Stimulated activated CD8-positive, alpha-beta memory T cell treated with anti-CD3 and anti-CD28 coated beads, Interleukin-2, amount 100 ng/mL, for 48 hours (primary cell): ENCODE measurements at regions not wholly inside any gene's neighbourhood (a gene's known extent, or its start where the extent isn't known, plus 50 kb on each side); places are given as distances from the start of the nearest gene placed in this dataset.

Experiments used
- DNase-seq, 2 donors: peaks; one replicate each; pipeline ENCODE4 v3.0.0-alpha.2; 2020; ENCODE audit warnings: low read depth in 2 of 2

DNA sequence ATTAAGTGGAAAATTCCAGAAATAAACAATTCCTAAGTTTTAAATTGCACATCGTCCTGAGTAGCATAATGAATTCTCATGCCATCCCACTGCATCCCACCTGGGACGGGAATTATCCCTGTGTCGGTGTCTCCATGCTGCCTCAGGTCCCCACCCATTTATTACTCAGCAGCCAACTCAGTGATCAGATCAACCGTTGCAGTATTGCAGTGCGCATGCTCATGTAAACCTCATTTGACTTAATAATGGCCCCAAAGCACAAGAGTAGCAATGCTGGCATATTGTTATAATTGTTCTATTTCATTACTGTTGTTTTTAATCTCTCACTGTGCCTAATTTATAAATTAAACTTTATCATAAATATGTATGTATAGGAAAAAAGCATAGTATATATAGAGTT, 214.4 kb downstream of the METTL4 start:
- DNase-seq, result no peak

DNA sequence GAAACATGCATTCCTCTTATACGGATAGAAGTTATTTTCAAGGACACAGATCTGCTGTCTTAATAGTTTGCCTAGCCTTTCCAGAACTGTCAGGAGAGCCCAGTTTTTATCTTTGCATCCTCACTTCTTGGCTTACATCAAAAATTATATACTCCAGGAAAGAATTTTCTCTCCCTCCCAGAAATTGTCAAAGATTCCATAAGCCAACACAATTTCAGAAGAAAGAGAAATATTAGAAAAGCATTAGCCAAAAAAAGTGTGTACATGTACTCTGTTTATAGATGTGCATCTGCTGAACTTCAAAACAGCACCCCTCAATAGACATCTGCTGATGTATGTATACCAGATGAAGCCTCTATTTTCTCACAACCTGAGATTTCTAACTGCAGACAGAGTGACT, 210.4 kb downstream of the METTL4 start:
- DNase-seq, result no peak

DNA sequence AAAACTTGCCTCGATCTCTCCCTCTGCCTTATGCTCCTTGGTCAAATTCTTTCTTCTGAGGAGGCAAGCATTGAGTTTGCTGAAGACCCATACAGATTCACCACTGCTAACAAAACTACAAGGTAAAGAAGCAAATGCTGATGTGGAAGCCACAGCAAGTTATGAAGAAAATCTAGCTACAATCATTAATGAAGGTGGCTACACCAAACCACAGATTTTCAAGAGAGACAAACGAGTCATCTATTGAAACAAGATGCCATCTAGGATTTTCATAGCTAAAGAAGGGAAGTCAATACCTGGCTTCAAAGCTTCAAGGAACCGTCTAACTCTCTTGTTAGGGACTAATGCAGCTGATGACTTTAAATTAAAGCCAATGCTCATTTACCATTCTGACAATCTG, 203.2 kb downstream of the METTL4 start:
- no peak for DNase-seq

DNA sequence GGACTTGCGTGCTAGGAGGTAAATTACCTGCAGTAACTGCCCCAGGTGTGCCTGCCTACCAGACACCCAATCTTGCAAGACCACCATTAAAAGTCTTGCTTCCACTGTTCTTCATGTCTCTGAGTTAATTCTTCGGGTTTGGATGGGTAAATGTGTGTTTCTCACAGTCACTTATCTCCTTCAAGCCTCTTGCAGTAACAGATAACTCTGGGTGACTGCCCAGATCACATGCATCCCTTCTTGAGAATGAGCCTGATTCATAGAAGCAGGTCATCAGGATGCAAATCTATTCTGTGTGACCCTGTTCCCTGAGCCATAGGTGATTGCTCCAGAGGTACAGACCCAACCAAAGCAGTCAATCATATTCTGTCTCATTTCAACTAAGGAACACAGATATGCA, 194.6 kb downstream of the METTL4 start:
- no peak for DNase-seq

DNA sequence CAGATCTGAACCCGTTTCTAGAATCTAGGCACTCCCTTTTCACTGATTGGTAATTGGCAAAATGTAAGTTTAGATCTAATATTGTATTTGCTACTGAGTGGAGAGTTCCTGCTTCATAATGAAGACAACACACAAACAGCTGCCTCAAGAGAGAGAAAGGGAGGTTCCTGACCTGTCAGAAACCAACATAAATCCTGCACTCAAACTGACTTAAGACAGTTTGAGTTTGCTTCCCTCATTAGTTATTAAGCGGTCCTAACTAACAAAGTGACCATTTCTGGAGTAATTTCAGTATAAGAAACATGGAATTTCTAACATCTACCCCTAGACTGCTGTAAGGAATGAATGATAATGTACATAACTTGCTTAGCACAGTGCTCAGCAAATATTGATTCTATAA, 191.2 kb downstream of the METTL4 start:
- DNase-seq, result no peak

DNA sequence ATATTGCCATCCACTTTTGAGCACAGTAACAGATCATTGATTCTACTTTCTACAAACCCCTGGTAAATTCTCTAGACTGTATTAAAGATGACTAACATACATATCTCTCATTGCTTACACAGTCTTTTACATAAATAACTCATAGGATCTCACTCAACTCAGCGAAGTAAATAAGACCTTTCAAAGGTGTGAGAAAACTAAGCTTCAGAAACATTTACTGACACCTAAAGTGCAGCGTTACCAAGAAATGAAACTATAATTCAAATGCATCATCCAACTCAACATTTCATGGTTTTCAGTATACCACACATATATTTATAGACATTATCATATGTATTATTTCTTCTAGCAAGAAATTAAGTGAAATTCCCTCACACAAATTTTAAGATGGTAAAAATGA, 189.8 kb downstream of the METTL4 start:
- no peak for DNase-seq

DNA sequence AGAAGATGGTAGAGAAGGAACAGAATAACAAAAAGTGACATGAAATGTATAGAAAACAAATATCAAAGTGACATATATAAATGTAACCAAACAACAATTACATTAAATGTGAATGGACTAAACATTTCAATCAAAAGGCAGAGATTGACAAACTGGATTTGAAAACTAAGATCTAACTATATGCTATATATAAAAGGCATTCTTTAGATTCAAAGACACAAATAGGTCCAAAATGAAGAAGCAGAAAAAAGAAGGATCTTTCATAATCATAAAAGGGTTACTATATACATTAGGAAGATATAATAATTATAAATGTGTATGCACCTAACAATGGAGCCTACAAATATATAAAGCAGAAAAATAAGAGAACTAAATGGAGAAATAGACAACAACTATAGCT, 183.7 kb downstream of the METTL4 start:
- no peak for DNase-seq

DNA sequence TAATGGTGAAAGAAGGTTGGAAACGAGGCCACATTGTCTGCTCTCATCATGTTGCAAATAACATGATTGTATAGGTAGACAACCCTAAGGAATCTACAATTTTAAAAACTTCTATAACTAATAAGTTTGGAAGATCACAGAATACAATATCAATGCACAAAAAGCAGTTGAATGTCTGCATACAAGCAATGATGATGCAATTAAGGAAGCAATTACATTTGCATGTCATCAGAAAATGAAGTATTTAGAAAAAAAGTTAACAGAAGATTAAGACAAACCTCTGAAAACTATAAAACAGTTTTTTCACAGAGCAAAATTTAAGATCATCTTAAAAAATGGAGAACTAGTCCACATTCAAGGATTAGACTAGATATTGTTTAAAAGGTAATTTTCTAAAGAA, 181.1 kb downstream of the METTL4 start:
- DNase-seq, result no peak

DNA sequence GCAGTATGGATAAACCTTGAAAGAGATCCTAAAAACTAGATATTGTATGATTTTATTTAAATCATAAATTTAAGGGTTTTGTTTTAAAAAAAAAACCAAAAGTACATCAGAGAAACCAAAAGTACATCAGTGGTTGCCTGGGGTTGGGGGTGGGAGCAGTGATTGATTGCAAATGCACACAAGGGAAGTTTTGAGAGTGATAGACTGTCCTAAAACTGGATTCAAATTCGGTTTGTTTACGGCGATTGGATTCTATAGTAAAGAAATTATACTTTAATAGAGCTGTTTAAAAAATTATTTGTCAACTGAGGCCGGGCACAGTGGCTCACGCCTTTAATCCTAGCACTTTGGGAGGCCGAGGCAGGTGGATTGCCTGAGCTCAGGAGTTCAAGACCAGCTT, 179.8 kb downstream of the METTL4 start:
- DNase-seq, result no peak

DNA sequence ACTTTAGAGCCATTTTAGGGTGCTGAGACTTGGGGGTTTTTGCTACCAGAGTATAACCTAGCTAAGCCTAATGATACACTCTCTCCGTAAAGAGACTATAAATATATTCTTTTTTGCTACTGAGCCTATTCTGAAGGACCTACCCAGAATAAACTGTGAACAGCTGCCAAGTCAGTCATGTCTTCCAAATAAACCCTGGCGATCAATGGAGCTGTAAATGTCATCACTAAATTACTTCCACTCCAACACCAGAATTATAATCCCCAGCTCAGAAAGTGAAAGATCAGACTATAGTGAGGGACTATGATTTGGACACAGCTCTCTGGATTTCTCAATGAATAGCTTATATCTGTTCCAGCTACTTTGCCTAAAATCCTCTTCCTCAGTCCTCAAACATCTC, 178.9 kb downstream of the METTL4 start:
- DNase-seq, result no peak

DNA sequence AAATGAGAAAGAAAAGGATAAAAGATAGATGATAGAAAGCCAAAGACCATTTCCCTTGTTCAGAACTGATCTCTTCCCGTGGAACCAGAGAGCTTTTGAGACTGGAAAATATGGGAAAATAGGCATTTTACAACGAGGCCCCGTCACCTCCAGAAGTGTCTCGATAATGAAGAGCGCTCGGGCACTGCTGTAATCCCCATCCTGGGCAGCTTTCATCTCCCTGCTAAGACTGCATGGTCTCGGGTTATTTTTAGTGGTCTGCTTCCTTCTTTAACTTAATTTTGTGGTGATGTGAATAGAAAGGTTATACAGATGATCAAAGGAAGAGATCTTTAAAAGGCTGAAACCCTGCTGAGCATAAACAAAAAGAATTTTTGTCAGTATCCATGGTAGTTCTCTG, 176.6 kb downstream of the METTL4 start:
- DNase-seq, result no peak

DNA sequence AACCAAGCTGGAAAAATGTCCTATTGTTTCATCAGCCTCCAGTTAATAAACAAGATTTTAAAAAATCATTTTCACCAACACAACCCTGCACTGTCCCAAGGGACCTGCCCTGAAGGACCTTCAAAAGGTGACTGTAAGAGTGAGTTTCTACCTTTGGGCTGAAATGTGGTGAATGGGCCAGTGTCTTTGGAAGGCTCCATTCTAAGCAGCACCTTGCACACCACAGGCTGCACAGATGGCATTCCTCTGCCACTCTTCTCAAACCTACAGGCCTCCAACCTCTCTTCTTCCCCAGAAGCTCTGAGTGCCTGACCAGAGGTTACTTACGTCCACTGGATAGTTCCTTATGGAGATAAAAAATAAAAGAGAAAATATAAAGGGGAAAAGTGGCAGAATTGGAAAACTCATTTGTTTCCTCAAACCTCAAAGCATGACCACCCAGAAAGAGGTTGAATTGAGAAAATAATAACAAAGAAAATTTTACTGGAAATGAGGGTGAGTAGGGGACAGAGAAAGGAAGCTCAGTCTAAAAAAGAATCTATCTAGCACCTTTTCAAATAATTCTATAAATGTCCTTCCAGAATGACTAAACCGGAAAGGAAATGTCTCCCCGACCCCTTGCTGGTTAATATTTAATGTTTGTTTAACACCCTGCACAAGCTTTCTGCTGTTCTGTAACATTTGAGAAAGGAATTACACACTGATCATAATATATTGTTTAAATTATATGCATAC, 175.7 kb downstream of the METTL4 start:
- no peak for DNase-seq

DNA sequence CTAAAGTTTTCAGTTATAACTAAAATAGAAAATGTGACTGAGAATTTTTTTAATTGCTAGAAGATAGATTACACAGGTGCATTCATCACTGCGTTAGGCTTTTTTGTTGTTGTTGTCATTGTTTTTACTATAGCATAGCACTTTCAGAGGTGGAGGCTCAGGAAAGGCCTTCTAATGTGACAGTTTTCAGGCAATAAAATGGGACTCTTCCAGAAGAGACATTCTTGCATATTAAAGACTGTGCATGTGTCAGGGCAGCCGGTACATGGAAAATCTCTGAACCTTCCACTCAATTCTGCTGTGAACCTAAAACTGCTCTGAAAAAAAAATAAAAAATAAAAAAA, 175.2 kb downstream of the METTL4 start:
- DNase-seq, result no peak

DNA sequence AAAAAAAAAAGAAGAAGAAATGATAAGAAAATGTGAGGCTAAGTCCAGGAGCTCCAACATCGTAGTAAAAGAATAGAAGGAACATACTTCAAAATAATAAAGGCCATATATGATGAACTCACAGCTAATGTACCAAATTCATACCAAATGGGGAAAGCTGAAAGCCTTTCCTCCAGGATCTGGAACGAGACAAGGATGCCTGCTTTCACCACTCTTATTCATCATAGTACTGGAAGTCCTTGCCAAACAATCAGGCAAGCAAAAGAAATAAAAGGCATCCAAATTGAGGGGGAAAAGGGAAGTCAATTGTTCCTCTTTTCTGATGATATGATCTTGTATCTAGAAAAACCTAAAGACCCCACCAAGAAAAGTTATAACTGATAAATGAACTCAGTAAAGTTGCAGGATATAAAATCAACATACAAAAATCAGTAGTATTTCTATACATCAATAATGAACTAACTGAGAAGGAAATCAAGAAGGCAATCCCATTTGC, 170.6 kb downstream of the METTL4 start:
- no peak for DNase-seq

DNA sequence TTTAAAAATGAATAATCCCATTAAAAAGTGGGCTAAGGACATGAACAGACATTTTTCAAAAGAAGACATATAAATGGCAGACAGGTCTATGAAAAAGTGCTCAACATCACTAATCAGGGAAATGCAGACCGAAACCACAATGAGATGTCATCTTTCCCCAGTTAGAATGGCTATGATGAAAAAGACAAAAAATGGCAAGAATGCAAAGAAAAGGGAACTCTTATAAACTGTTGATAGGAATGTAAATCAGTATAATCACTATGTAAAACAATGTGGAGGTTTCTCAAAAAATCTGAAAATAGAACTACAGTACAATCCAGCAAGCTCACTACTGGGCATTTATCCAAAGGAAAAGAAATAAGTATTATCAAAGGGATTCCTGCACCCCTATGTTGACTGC, 169.2 kb downstream of the METTL4 start:
- DNase-seq, result no peak

DNA sequence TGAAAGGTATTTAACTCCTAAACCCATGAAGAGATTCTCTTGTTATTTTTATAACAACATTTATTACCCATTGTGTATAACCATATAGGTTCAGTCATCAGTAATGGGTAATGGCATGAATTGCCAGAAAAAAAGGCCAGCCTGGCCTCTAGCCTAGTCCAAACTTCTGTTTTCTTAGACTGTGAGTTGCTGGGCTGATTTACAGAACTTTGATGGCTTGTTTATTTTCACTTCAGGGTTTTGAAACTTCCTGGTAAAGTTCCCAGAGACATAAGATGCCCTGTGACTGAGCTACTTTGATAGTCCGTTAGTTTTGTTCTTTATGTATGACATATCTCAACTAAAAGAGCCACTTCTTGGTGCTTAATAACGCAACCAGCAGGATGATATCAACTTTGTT, 164.8 kb downstream of the METTL4 start:
- no peak for DNase-seq

DNA sequence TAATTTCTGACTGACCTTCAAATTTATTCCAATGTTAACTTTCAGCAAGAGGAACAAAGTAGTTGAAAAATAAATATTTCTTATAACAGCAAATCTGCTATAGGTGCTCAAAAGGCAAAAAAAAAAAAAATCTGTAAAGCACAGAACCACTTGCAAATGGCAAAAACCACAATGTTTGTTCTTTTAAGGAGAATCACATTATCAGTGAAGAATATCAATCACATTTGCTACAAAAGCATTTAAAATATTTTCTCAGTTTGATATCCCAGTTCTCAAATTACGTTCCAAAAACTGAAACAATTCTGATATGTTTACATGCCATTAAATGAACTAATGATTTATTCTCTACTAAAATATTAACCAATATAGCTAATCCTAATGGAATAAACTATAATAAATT, 163.3 kb downstream of the METTL4 start:
- DNase-seq, result no peak

DNA sequence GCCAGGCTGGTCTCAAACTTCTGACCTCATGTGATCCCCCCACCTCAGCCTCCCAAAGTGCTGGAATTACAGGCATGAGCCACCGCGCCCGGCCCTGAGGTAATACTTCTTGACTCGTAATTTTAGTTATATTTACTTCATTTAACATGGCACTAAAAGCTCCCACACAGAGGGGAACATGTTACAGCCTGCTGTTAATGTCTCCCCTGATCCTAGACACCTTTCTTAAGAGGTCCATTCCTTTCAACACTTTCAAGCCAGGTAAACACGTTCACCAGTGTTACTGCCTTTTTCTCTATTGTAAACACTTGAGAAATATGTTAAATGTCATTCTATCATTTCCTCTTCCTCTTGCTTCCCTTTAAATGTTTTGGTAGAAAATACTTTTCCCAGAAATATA, 161.4 kb downstream of the METTL4 start:
- no peak for DNase-seq

DNA sequence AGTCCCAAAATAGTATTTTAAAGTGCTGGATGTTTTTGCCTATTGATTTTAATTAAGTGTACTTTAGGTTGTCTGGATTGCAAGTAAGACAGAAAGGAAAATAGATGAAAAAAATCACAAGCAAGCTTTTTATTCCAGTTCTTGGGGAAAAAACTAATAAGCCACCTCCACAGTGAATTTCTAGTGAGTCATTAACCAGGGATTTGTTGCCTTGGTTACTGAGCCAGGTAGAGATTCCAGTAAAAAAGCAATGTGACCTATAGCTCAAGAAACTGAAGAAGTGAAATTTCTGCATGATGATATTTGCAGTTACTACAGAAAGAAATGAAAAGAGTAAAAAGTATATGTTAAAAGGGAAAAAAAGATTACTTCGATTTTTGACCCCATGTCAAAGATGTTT, 160.6 kb downstream of the METTL4 start:
- no peak for DNase-seq

DNA sequence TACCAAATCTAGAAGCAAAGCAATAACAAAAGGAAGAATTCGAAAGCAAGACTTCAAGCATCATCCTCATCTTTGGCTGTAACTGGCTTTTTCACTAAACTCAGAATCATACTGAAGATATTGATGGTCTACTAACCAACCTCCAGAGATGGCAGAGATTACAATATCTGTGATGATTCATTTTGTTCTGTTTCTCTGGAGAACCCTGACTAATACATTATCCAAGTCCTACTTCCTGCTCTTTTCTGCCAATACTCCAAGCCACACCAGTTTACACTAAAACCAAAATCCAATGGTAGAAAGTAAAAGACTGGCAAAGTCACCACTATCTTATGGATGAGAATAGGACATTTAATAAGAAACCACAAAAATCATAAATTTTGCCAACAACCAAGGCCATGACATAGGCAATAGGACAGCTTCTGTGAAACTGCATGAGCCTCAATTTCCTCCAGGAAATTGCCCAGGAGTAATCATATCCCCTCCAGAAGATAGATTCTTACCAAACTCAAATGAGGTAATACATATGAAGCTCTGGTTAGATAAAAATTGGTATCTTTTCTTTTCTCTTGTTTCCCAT, 159.8 kb downstream of the METTL4 start:
- no peak for DNase-seq

DNA sequence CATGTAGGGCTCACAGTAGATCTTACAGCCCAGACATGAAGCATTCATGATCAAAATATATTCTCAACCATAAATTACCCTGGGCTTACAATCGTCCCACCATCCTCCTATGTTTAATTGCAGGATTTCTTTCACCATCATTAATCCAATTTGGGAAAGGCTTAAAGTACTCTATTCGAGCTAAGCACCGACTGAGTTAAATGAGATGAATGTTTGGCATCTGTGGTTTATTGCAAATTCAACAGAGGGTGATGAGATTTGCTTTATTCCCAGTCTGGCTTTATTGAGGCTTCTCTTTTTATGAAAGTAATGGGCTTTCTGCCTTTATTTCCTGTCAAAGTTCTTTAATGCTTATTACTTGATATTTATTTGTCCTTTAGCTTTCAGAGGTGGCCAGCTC, 159.0 kb downstream of the METTL4 start:
- no peak for DNase-seq

DNA sequence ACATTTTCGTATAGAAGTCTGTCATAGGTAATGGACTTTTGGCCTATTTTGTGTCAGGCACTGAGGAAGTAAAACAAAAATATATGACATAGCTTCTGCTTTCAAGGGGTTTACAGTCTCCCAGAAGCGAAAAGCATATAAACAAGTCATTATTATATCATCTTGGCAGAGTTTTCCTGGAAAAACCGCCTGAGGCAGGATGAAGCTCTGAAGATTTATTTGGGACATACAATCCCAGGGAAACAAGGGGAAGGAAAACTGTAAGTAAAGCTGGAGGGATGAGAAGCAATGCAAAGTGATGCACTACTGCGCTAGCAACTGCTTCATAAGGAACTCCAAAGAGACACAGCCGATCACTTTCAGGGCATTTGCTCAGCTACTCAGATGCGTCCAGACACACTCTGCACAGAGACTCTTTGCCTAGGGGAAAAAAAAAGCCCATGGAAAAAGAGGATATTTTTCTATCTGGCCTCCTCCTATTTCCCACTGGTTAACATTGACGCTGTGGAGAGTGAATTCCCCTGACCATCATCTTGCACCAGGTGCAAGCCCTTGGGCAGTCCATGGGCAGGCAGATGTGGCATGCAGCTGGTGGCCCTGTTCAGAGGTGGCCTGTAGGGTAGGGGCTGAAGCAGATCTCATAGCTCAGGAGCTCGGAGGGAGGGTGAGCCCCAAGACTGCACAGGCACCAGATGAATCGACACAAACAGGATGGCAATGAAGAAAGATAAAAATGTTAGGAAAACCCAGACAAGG, 158.1 kb downstream of the METTL4 start:
- no peak for DNase-seq

DNA sequence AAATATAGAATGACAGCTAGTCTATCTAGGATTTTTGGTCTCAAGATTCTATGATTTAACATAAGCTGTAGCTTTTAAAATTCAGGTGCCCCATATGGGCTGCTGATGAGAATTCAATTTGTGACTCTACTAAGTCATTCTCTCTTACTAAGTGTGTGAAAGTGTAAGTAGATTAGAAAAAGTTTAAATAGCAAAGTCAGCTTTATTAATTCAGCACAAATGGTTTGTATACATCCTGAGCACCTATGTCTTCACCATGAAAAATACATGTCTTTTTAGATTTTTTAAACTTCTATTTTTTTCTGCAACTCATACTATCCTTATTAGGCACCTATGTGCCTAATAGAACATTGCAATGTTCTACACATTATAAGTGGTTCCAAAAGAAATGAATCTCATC, 157.1 kb downstream of the METTL4 start:
- DNase-seq, result no peak
